AML-193 (cell line): ENCODE measurements at regions not wholly inside any gene's neighbourhood (a gene's known extent, or its start where the extent isn't known, plus 50 kb on each side); places are given as distances from the start of the nearest gene placed in this dataset.

Source experiments
- DNase-seq, 2 experiments: peaks; one replicate each; lab custom pipeline; 2025; lab: John Stamatoyannopoulos, UW

DNA sequence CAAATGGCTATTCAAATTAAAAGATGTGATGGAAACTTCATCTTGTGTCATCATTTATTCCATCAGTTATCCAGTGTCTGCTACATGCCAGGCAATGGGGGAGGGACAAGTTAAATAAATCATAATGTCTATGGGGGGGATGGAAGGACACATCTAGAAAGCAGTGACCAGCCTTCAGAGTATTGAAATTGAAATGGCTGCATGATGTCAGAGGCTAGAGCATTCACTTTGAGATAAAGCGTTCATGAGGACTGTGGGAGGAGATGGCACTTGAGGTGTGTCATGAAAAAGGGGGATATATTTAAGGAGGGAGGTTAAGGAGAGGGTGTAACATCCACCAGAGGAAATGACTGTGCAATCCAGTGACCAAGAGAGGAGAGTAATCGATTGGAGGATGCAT lies 50.6 kb downstream of the SLIT2 start:
- DNase-seq: no peak

DNA sequence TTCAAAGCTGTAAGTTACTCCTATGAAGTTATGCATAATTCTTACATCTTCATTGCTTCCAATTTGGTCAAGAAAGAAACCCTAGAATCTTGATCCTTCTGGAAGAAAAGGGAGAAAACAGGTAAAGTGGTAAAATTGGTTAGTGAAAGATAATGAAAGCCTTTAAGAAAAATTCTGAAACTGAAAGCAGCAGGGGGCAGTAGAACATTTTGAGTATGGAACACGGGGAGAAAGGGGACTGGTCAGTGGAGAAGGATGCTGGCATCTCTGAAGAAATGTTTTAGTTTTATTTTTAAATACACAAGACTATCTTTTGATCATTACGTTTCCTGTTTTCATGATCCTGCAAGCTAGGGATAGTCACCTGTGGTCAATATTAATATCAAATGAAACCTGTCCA lies 54.3 kb downstream of the SLIT2 start:
- DNase-seq: peak; percentile 2 to 4

DNA sequence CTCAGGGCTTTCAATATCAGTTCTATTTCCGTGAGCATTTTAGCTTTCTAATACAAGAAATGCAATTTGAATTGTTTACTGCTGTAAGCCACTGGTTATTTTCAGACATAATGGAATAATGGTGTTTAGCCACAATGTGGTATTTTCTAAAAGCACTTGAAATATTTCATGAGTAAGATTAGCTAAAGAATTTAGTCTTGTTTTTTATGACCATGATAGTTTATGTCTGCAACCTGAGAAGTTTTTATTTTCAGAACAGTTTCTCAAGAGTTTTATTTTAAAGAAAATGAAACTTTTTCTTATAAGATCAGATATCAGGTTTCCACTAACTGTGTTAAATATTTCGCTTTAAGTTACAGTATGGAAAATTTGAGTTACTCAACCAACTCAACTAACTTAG lies 60.2 kb downstream of the SLIT2 start:
- no peak for DNase-seq

DNA sequence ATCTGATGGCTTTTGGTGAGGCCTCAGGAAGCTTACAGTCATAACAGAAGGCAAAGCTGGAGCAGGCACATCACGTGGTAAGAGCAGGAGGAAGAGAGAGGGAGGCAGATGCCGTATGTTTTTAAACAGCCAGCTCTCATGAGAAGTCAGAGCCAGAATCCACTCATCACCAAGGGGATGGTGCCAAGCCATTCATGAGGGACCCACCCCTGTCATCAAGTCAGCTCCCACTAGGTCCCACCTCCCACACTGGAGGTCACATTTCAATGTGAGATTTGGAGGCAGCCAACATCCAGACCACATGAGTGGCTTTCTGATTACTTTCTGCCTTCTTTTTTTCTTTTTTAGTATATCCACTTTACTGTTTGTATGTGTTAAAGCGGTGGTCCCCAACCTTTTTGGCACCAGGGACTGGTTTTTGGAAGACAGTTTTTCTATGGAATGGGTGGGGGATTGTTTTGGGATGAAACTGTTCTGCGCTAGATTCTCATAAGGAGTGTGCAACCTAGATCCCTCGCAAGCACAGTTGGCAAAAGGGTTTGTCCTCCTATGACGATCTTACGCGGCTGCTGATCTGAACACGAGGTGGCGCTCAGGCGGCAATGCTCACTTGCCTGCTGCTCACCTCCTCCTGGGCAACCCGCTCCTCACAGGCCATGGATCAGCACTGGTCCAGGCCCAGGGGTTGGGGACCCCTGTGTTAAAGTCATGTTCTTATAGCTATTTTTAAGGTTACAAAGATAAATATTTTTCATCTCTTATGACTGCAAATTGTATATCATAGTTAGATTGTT lies 61.7 kb downstream of the SLIT2 start:
- no peak for DNase-seq

DNA sequence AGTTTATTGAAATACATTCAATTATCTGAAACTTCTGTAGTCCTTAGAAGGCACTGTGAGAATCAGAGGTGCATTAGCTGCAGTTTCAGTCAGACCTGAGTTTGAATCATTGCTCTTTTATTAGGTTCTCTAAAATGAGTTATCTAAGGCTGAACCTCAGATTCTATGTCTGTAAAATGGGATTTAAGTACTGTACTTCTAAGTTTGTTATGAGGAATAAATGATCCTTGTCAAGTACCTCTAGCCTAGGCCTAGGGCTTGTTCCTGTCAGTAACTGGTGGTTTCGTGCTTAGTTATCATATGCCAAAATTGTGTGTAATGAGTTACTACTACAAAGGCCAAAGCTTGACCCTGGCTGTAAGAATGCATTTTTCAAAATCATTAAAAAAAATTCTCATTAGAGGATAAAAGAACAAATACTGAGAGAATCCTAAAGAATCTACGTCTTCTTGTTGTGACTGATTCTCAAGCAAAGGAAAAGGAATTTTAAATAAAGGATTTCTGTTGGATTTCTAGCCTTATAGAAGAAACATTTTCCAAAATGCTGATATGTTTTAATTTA lies 65.8 kb downstream of the SLIT2 start:
- DNase-seq: no peak

DNA sequence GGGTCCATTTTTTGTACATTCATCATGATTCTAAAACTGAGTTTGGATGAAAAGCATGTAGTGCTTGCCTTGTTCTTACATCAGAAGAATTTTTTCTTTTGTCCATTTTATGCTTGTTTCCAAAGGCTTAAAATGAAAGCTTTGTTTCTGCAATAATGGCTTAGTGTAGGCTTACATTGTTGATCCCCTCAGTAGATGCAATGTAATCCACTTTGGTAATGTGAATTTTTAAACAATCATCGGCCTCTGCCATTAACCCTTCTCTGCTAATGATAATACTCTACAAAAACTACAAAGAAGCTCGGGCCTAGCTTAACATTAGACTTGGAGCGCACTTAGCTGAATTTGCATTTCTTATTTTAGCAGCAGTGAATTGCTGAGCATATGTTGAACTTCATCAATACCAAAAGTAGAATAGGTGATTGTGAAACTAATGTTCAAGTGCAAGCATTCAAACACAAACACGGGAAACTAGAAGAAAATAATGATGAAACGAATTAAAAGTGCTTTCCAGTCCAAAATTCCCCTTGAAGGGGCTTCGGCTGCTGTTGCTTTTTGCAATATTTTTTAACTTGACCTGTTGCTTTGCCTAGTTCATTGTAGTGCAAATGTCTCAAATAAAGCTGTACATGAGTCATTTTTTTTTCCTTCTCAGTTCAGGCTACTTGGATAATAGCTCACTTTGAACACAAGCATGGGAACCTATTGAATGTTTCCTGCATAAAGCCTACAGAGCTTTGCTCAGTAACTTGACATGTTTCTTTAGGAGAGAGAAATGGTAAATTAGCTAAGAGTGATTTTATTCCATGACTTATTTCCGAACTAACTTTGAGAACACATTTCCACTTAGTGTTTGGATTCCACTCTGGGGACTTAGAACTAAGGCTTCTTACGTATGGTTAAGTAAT lies 66.5 kb downstream of the SLIT2 start:
- no peak for DNase-seq

DNA sequence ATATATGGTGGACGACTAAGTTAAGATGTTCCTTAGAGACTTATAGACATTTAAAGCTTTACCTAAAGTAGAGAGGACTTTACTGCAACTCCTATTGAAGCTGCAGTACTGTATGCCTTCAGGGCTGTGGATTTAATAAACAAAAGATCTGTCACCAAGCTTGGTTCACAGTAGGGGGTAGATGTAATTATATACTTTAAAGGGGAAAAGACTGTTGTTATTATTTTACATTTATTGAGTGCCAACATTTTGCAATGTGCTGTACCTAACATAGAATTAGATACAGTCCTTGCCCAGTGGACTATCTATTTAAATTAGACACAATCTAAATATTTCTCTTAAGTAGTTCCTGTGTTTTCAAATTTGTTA lies 67.2 kb downstream of the SLIT2 start:
- no peak for DNase-seq

DNA sequence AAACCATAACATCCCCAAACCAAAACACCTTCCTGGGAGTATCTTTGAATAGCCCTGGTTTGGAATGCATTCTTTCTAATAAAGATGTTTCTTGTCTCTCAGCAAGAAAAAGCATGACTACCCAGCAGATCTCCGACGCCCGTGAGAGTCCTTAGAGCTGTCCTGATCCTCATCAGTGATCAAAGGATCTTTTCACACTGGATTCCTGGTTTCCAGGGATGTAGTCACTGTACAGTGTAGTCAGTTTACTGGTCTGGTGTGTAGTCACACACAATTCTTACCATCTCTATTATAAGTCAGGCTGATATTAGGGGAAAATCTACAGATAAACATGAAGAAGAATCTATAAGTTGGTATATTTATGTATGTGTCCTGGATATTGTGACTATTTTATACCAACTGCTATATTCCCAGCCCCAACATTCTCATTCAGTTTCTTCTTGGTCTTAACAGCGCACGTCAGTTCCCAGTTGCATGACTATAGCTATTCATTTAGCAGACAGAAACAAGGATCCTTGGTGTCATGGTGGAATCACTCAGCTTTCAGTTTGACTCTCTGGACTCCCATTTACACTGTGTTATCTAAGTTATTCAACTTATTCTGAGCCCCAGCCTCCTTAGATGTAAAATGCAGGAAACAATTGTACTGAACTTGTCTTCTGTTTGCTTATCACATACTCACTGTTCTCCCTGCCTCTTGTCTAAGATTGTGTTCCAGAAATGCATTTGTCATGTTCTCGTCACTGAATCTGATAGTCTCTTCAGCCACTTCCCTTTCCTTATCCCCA lies 68.3 kb downstream of the SLIT2 start:
- DNase-seq: no peak

DNA sequence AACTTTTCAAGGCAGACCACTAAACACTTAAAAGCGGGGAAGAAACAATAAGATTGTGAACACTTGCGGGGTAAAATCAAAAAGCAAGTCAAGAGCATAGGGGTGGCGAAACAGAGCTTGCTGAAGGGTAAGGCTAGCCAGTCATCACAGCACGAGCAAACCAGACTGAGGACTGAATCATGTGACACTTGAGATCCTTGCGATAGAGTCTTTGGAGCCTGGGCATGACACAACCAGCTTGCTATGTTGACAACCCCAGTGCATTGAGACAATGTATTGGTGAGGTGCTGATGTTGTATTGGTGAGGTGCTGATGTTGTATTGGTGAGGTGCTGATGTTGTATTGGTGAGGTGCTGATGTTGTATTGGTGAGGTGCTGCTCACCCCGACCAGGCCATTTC lies 72.3 kb downstream of the SLIT2 start:
- no peak for DNase-seq

DNA sequence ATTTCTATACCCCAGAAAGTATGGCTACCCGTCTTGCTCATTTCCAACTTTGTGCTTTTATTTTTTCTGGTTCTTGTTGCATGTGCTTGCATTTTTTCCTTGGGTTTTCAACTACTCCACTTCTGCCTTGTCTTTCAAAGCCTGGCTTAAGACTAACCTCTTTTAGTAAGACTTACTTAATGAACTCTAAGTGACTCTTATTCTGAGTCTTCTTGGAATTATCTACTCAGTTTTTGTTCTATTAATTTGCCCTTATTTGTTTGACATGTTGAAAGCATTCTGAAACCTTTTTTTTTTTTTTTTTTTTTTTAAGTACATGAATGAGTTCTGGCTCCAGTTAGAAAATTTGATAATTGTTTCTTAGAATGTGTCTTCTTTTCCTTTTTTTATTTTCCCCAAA lies 74.8 kb downstream of the SLIT2 start:
- no peak for DNase-seq

DNA sequence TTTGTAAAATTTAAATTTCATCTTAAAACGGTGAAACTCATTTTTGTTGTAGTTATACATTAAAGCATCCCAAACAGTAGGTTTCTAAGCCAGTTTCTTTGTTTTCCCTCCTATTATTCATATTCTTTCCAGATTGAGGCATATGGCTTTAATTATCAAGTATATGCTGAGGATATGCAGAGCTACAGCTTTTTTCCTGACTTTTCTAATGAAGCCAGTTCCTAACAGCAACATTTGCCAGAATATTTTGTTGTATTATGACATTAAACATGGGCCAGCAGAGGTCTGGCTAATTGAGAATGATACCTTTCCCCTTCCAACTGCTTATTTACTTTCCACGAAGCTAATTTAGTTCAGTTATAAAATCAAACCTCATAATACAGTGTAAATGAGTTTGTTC lies 75.3 kb downstream of the SLIT2 start:
- DNase-seq: no peak

DNA sequence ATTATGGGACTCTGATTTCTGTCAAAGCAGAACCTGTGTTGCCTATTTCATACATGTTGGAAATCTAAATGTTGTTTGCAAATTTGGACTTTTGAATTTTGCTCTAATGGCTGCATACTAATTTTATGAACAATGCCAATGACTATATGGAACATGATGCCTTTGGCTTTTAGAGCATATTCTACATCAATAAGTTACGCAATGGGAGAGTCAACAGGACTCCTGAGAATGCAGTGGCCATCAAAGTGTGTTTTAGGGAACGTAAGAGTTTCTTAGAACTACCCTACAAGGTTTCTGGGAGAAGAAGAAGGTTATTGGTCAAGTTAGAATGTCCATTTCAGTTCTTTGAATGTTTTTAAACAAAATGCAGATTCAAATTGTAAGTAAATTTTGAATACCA lies 76.1 kb downstream of the SLIT2 start:
- DNase-seq: no peak

DNA sequence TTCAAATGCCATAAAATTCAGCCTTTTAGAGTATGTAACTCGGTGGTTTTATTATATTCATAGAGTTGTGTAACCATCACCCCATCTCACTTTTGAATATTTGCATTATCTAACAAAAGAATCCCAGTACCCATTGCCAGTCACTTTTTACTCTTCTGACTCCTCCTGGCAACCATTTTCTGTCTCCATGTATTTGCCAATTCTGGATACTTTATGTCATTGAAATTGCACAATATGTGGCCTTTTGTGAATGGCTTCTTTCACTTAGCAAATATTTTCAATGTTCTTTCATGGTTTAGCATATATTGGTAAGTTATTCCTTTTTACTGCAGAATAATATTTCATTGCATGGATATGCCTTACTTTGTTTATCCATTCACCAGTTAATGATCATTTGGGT lies 79.9 kb downstream of the SLIT2 start:
- no peak for DNase-seq

DNA sequence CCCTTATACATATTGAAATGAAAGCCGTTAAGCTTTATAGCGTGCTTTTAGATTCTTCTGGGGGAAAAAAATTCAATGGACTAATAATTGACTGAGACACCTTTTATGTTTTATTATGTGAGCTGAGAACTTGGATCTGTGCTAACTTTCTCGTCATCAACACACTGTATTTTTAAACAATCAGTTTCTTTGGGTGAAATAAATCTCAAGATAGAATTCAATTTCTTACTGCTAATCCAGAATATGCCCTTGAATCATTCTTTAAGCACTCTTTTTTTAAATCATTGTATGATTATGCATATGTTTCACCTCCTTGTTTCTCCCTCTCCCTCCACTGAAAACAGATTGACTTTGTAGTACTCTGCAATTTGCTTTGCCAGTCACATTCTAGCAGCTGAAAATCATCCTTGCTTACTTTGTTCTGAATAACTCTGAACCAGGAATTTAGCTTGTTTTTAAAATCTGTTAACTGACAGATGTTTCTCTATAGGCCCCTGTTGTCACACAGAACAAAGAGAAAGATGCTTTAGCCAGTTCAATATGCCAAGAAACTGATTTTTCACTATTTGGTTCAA lies 81.5 kb downstream of the SLIT2 start:
- DNase-seq: no peak

DNA sequence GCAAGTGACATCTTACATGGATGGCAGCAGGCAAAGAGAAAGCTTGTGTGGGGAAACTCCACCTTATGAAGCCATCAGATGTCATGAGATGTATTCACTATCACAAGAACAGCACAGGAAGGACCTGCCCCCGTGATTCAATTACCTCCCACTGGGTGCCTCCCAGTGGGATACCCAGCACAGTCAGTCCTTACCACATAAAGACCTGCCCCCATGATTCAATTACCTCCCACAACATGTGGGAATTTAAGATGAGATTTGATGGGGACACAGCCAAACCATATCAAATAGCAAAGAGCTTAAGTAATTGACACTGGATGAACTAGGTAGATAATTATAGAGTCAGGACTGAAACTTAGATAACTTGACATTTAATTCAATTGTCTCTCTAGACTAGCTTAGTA lies 85.6 kb downstream of the SLIT2 start:
- DNase-seq: no peak

DNA sequence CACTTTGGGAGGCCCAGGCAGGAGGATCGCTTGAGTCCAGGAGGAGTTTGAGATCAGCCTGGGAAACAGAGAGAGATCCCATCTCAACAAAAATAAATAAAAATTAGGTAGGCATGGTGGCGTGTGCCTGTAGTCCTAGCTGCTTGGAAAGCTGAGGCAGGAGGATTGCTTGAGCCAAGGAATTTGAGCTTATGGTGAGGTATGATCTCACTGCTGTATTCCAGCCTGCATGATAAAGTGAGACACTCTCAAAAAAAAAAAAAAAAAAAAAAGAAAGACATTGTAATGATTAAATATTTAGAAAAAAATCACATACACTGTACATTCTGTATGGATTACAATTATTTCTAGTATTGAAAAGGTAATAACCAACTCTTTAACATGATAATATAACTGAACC lies 87.1 kb downstream of the SLIT2 start:
- DNase-seq: no peak

DNA sequence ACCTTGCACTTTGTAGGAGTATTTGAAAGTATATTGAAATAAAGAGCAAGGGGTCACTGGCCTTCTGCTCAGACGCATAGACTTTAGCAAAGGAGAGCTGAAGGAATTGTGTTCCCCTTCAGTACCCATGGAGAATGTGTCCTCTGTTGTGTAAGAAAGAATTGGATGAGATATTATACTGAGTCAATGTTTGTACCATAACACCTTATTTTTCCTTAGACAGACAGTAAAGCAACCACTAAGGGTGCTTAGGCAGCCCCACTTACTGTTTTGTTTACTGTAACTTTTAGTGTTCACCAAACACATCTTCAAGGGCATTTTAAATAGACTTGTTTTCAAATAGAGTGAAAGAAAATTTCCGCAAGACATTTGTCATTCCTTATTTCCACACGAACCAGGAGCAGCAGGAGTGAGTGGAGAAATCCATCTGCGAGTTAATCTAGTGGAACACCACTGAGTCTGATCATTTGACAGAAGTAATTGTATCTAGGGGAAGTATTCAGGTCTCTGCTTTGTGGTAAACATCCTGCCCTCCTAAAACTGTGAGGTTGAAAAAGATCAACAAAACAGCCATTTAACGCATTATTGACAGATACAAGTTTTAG lies 89.5 kb downstream of the SLIT2 start:
- no peak for DNase-seq

DNA sequence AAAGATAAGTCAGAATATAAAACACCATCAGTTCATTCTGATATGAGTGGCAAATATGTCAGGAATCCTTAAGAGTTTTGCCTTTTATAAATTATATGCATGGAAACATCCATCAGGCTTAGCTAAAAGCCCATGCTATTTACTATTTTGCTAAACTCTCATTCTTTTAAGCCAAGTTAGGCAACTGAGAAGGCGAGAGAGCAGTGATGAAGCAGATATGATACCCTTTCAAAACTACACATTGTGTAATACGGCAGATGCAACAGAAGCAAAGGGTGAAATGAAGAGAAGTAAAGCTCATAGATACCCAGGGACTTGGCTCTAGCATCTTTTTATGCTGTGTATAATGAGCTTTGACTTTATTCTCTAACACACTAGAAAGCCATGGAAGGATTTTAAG lies 95.8 kb downstream of the SLIT2 start:
- DNase-seq: no peak

DNA sequence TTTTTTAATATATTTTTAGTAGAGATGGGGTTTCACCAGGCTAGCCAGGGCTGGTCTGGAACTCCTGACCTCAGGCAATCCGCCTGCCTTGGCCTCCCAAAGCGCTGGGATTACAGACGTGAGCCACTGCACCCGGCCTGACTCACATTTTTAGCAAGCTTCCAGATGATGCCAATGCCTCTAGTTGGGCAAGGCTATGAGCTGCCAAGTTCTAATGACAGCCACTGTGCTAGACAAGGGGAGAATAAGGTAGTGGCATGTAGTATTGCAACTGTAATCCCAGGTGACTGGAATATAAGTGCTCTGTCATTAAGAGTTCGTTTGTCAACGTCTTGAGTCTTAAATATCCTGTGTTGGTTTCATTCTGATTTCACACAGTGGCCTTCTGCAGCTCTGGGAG lies 96.7 kb downstream of the SLIT2 start:
- DNase-seq: no peak

DNA sequence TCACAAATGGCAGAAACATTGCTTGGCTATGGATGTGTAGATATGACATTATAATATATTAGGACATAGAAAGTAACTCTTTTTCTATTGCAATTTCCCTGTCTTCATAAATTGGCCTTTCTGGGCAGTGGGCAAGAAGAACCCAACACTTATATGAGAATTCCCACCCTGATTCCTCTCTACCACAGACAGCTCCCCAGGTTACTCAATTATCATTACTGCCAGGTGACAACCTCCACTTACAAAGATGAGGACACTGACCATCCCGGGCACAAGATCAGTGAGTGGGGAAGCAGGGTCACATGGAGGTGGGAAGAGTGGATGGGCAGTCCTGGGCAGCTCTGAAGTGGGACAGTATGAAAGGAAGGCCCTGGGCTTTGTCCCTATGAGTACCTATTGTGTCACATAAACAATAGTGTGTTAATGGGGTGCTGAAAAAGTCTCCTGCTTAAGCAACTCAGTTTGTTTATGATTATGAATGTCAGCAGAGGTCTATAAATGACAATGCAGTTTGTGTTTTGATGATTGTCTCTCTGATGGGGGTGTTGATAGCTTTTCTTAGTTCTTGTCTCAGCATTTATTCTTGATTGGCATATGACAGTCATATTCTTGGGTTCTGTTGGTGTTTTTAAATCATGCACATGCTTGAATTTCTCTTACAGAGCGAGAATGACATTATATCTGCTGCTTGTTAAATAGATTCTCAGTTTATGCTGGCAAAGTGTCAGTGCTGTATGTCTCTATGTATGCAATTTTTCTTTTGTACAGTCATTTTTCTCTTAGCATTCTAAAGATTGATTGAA lies 99.9 kb downstream of the SLIT2 start:
- DNase-seq: no peak

DNA sequence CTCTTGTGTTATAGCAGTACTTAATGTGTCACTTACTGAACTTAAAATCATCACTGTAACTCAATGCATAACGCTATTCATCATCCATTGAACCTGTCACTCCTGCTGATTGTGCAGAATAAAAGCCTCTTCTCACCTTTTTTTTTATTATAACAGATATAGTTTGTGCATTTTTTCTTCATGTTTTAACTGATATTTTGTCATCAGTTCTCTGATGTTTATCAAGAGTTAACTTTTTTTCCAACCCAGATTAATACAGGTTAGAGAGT lies 100.4 kb downstream of the SLIT2 start:
- DNase-seq: no peak
